ENCODE measurements at regions not wholly inside any gene's neighbourhood (a gene's known extent, or its start where the extent isn't known, plus 50 kb on each side); places are given as distances from the start of the nearest gene placed in this dataset.

GRCh38 chr7:52302765-52303520 is 732.5 kb upstream of the POM121L12 start:
- no peak for DNase-seq (ENCODE audit: low read depth, low spot score)
- H3K9me3 ChIP-seq (ENCODE audit: low read depth, low read length), result no peaks in the 10 kb centered on the region
- H3K27ac ChIP-seq, result no peak overlapping the region
- no peaks in the 10 kb centered on the region for H3K36me3 ChIP-seq (ENCODE audit: insufficient read depth, low read length)
- H3K4me3 ChIP-seq, result no peak overlapping the region
- TF ChIP-seq EZH2 (IDR thresholded peaks at IDR 0.05), result no peak
- no peak for TF ChIP-seq FOXP2 (optimal IDR thresholded peaks at IDR 0.05; ENCODE audit: control extremely low read depth, extremely low read length, insufficient read depth)
- TF ChIP-seq POLR2AphosphoS5 (IDR thresholded peaks at IDR 0.05; ENCODE audit: borderline replicate concordance, low read depth, low read length), result no peak
- no peak overlapping the region for H3K9ac ChIP-seq (ENCODE audit: insufficient read length)

- no peak overlapping the region for H3K27ac ChIP-seq
- TF ChIP-seq POLR2AphosphoS5 (IDR thresholded peaks at IDR 0.05; ENCODE audit: borderline replicate concordance, low read depth, low read length), result no peak
- TF ChIP-seq FOXP2 (optimal IDR thresholded peaks at IDR 0.05; ENCODE audit: control extremely low read depth, extremely low read length, insufficient read depth), result no peak
- TF ChIP-seq EZH2 (IDR thresholded peaks at IDR 0.05), result no peak
- DNase-seq (ENCODE audit: low read depth, low spot score), result no peak
- H3K9me3 ChIP-seq (ENCODE audit: low read depth, low read length), result no peaks in the 10 kb centered on the region
- H3K9ac ChIP-seq (ENCODE audit: insufficient read length), result no peak overlapping the region
- no peak overlapping the region for H3K4me3 ChIP-seq
- no peaks in the 10 kb centered on the region for H3K36me3 ChIP-seq (ENCODE audit: insufficient read depth, low read length)
Measured at GRCh38 chr7:52297128-52297527, 738.3 kb upstream of the POM121L12 start.

GRCh38 chr7:52294942-52295341 is 740.5 kb upstream of the POM121L12 start:
- no peak for DNase-seq (ENCODE audit: low read depth, low spot score)
- Histone ChIP-seq H3K27ac (no peak overlapping the region), H3K9ac (ENCODE audit: insufficient read length) (no peak overlapping the region), H3K36me3 (ENCODE audit: insufficient read depth, low read length) (no peaks in the 10 kb centered on the region), H3K9me3 (ENCODE audit: low read depth, low read length) (no peaks in the 10 kb centered on the region), H3K4me3 (no peak overlapping the region)
- TF ChIP-seq FOXP2 (optimal IDR thresholded peaks at IDR 0.05; ENCODE audit: control extremely low read depth, extremely low read length, insufficient read depth), result no peak

- DNase-seq (ENCODE audit: low read depth, low spot score), result no peak
- Histone ChIP-seq H3K36me3 (ENCODE audit: insufficient read depth, low read length) (no peaks in the 10 kb centered on the region), H3K4me3 (no peak overlapping the region), H3K9me3 (ENCODE audit: low read depth, low read length) (no peaks in the 10 kb centered on the region), H3K9ac (ENCODE audit: insufficient read length) (no peak overlapping the region), H3K27ac (no peak overlapping the region)
- TF ChIP-seq EZH2 (IDR thresholded peaks at IDR 0.05) (no peak), POLR2AphosphoS5 (IDR thresholded peaks at IDR 0.05; ENCODE audit: borderline replicate concordance, low read depth, low read length) (no peak), FOXP2 (optimal IDR thresholded peaks at IDR 0.05; ENCODE audit: control extremely low read depth, extremely low read length, insufficient read depth) (no peak)
Measured at GRCh38 chr7:52289247-52289646, 746.2 kb upstream of the POM121L12 start.

GRCh38 chr7:52287698-52288097 is 747.7 kb upstream of the POM121L12 start:
- H3K4me3 ChIP-seq, result no peak overlapping the region
- no peak overlapping the region for H3K27ac ChIP-seq
- no peak for DNase-seq (ENCODE audit: low read depth, low spot score)
- TF ChIP-seq POLR2AphosphoS5 (IDR thresholded peaks at IDR 0.05; ENCODE audit: borderline replicate concordance, low read depth, low read length) (no peak), EZH2 (IDR thresholded peaks at IDR 0.05) (no peak), FOXP2 (optimal IDR thresholded peaks at IDR 0.05; ENCODE audit: control extremely low read depth, extremely low read length, insufficient read depth) (no peak)
- no peaks in the 10 kb centered on the region for H3K9me3 ChIP-seq (ENCODE audit: low read depth, low read length)
- H3K9ac ChIP-seq (ENCODE audit: insufficient read length), result no peak overlapping the region
- no peaks in the 10 kb centered on the region for H3K36me3 ChIP-seq (ENCODE audit: insufficient read depth, low read length)

DNA sequence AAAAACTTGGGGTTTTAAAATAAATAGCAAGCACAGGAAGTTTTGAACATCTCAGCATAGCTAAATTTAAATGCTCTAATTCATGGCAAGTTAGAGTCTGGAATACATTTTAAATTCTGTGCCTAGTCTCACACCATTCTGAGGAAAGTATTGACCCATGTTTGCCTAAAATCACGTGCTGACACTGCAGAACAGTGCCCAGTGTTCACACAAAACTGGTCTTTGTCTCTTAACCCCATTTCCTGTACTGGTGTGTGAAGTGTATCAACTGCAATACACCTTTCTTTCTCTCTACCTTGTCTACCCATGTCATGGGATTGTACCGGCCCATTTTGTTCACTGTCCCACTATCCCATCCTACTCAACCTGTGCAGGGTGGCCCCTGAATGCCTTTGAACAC is 749.7 kb upstream of the POM121L12 start:
- H3K27ac ChIP-seq, result no peak overlapping the region
- no peak overlapping the region for H3K4me3 ChIP-seq
- no peak for DNase-seq (ENCODE audit: low read depth, low spot score)
- no peak for TF ChIP-seq POLR2AphosphoS5 (IDR thresholded peaks at IDR 0.05; ENCODE audit: borderline replicate concordance, low read depth, low read length)
- no peak for TF ChIP-seq EZH2 (IDR thresholded peaks at IDR 0.05)
- TF ChIP-seq FOXP2 (optimal IDR thresholded peaks at IDR 0.05; ENCODE audit: control extremely low read depth, extremely low read length, insufficient read depth), result no peak
- H3K36me3 ChIP-seq (ENCODE audit: insufficient read depth, low read length), result no peaks in the 10 kb centered on the region
- no peak overlapping the region for H3K9ac ChIP-seq (ENCODE audit: insufficient read length)
- no peaks in the 10 kb centered on the region for H3K9me3 ChIP-seq (ENCODE audit: low read depth, low read length)

GRCh38 chr7:52283335-52283734 is 752.1 kb upstream of the POM121L12 start:
- no peak for DNase-seq (ENCODE audit: low read depth, low spot score)
- H3K9ac ChIP-seq (ENCODE audit: insufficient read length), result no peak overlapping the region
- no peak overlapping the region for H3K27ac ChIP-seq
- no peaks in the 10 kb centered on the region for H3K36me3 ChIP-seq (ENCODE audit: insufficient read depth, low read length)
- no peak overlapping the region for H3K4me3 ChIP-seq
- H3K9me3 ChIP-seq (ENCODE audit: low read depth, low read length), result no peaks in the 10 kb centered on the region
- TF ChIP-seq FOXP2 (optimal IDR thresholded peaks at IDR 0.05; ENCODE audit: control extremely low read depth, extremely low read length, insufficient read depth) (no peak), POLR2AphosphoS5 (IDR thresholded peaks at IDR 0.05; ENCODE audit: borderline replicate concordance, low read depth, low read length) (no peak), EZH2 (IDR thresholded peaks at IDR 0.05) (no peak)

GRCh38 chr7:52273685-52274610 is 761.5 kb upstream of the POM121L12 start:
- no peak for TF ChIP-seq POLR2AphosphoS5 (IDR thresholded peaks at IDR 0.05; ENCODE audit: borderline replicate concordance, low read depth, low read length)
- TF ChIP-seq FOXP2 (optimal IDR thresholded peaks at IDR 0.05; ENCODE audit: control extremely low read depth, extremely low read length, insufficient read depth), result no peak
- TF ChIP-seq EZH2 (IDR thresholded peaks at IDR 0.05), result no peak
- Histone ChIP-seq H3K9ac (ENCODE audit: insufficient read length) (no peak overlapping the region), H3K36me3 (ENCODE audit: insufficient read depth, low read length) (no peaks in the 10 kb centered on the region), H3K4me3 (no peak overlapping the region), H3K27ac (no peak overlapping the region), H3K9me3 (ENCODE audit: low read depth, low read length) (no peaks in the 10 kb centered on the region)
- no peak for DNase-seq (ENCODE audit: low read depth, low spot score)
